HepG2 (cell line): ENCODE measurements at regions not wholly inside any gene's neighbourhood (a gene's known extent, or its start where the extent isn't known, plus 50 kb on each side); places are given as distances from the start of the nearest gene placed in this dataset.

ENCODE experiments used
- ATAC-seq: fragments of 200-7000 bp; cut with Tn5 transposase; 3 replicates; pipeline ENCODE4 v1.9.1; 2020; ENCODE audit warnings: mild to moderate bottlenecking, moderate library complexity
- BruUV-seq: library from RNA; stranded (reverse); fragments of 400-500 nt; replicated peaks from 2 replicates; lab custom pipeline; 2021; lab: Mats Ljungman, UMichigan
- CTCF ChIA-PET: fragments of 300-600 bp; formaldehyde crosslinking; extraction: SDS; loops from one replicate; lab custom pipeline; 2021; ENCODE audit warnings: low total read pairs, inconsistent platforms, low intra/inter-chr PET ratio; lab: Yijun Ruan, JAX
- POLR2A ChIA-PET: fragments of 350-600 bp; sonication (Branson Sonifier 250); formaldehyde crosslinking; loops from one replicate; lab custom pipeline; 2020; ENCODE audit warnings: antibody characterized with exemption, inconsistent platforms; lab: Yijun Ruan, JAX
- DNase-seq: peaks from one replicate; pipeline ENCODE4 v3.0.0-alpha.2; 2015; ENCODE audit warnings: low spot score
- FAIRE-seq: peaks from 3 replicates; lab custom pipeline; 2011; peaks lifted over from hg19 to GRCh38; lab: Jason Lieb, UNC
- H2AFZ ChIP-seq: one replicate; pipeline ENCODE4 v1.6.1; 2011; ENCODE audit warnings: low read length, inconsistent platforms
- H3K27ac ChIP-seq: fragments of 300-600 bp; 3 replicates; pipeline ENCODE4 v1.8.0; 2011; ENCODE audit warnings: mixed run types, mild to moderate bottlenecking, mixed read lengths, low read length, inconsistent platforms; ENCODE audit not compliant: insufficient read depth; ENCODE audit errors: extremely low read length
- H3K27me3 ChIP-seq, 2 experiments: fragments of 200-600 bp in 1 of 2; 2 replicates in 1 of 2; 3 replicates in 1 of 2; pipeline versions ENCODE4 v1.6.0 to v1.8.0; 2011; ENCODE audit warnings: low read length in 2 of 2, mild to moderate bottlenecking in 2 of 2, moderate library complexity in 2 of 2, inconsistent platforms in 1 of 2; ENCODE audit not compliant: insufficient read depth in 2 of 2, control insufficient read depth in 1 of 2
- H3K36me3 ChIP-seq, 2 experiments: fragments of 200-600 bp in 1 of 2; replicated peaks in 1 of 2; 2 replicates in 1 of 2; 3 replicates in 1 of 2; pipeline versions ENCODE4 v1.5.1 to v1.8.0; 2011; ENCODE audit warnings: low read length in 2 of 2, inconsistent platforms in 1 of 2; ENCODE audit not compliant: insufficient read depth in 2 of 2, control insufficient read depth in 1 of 2
- H3K4me1 ChIP-seq: 2 replicates; pipeline ENCODE4 v1.5.1; 2012; ENCODE audit warnings: low read length, inconsistent platforms; ENCODE audit not compliant: insufficient read depth
- H3K4me2 ChIP-seq: 2 replicates; pipeline ENCODE4 v1.6.0; 2011; ENCODE audit warnings: low read depth, low read length, inconsistent platforms
- H3K4me3 ChIP-seq, 3 experiments: fragments of 200-600 bp in 1 of 3; sonication (generic), shearing (Covaris generic) in 1 of 3; replicated peaks in 1 of 3; 2 replicates each; pipeline ENCODE4 v1.5.1; 2011 to 2016; ENCODE audit warnings: low read length in 3 of 3, inconsistent platforms in 2 of 3, low read depth in 2 of 3, mild to moderate bottlenecking in 2 of 3, control low read depth in 1 of 3, mixed read lengths in 1 of 3; ENCODE audit not compliant: insufficient read depth in 1 of 3
- H3K79me2 ChIP-seq: one replicate; pipeline ENCODE4 v1.6.1; 2011; ENCODE audit warnings: low read length, inconsistent platforms; ENCODE audit not compliant: insufficient read depth
- H3K9ac ChIP-seq: 2 replicates; pipeline ENCODE4 v1.6.0; 2011; ENCODE audit warnings: mild to moderate bottlenecking, low read depth, low read length, inconsistent platforms; ENCODE audit not compliant: insufficient read depth
- H3K9me3 ChIP-seq: 2 replicates; pipeline ENCODE4 v1.5.1; 2012; ENCODE audit warnings: mild to moderate bottlenecking, low read length
- H4K20me1 ChIP-seq: 2 replicates; pipeline ENCODE4 v1.6.0; 2011; ENCODE audit warnings: inconsistent platforms, mild to moderate bottlenecking, low read length, moderate library complexity; ENCODE audit not compliant: insufficient read depth
- ETV5 ChIP-seq: IDR thresholded peaks from 2 replicates; pipeline ENCODE4 v1.6.1; 2018; ENCODE audit warnings: missing biosample characterization, missing genetic modification reagents, inconsistent platforms, borderline replicate concordance
- HOXA5 ChIP-seq: sonication (generic); formaldehyde crosslinking; IDR thresholded peaks from 2 replicates; pipeline ENCODE4 v1.4.0; 2020; ENCODE audit warnings: missing genetic modification reagents
- JUND ChIP-seq: sonication (generic); formaldehyde crosslinking; IDR thresholded peaks from 2 replicates; pipeline ENCODE4 v1.8.0; 2022; ENCODE audit warnings: mild to moderate bottlenecking, missing genetic modification reagents
- MZF1 ChIP-seq: sonication (generic); formaldehyde crosslinking; IDR thresholded peaks from 2 replicates; pipeline ENCODE4 v1.8.1; 2023; ENCODE audit warnings: mild to moderate bottlenecking, missing genetic modification reagents, borderline replicate concordance
- NFYC ChIP-seq: IDR thresholded peaks from 2 replicates; pipeline ENCODE4 v1.6.1; 2016; ENCODE audit warnings: missing genetic modification reagents, missing compliant biosample characterization
- ZEB1 ChIP-seq: IDR thresholded peaks from 2 replicates; pipeline ENCODE4 v1.6.1; 2012; ENCODE audit warnings: mild to moderate bottlenecking, low read depth, inconsistent platforms; ENCODE audit not compliant: insufficient replicate concordance
- ZFP91 ChIP-seq: sonication (generic); formaldehyde crosslinking; IDR thresholded peaks from 2 replicates; pipeline ENCODE4 v1.9.0; 2022; ENCODE audit warnings: missing genetic modification reagents, mild to moderate bottlenecking, borderline replicate concordance
- ZNF263 ChIP-seq: sonication (generic); formaldehyde crosslinking; IDR thresholded peaks from 2 replicates; pipeline ENCODE4 v1.4.0; 2020; ENCODE audit warnings: missing genetic modification reagents
- WGBS: methylation state at CpG from one replicate; pipeline ENCODE4 v1.1.6; 2017; ENCODE audit warnings: low lambda C conversion rate; 5-methylcytosine and 5-hydroxymethylcytosine counted together
- in situ Hi-C: cut with HindIII; loops from 2 replicates; pipeline ENCODE4 v1.10.0; 2017; ENCODE audit warnings: low pct_unique_long_range_greater_than_20kb; ENCODE audit not compliant: extremely low pct_ligation_motif_present
- intact Hi-C: fragments of 100-400 bp; cut with micrococcal nuclease; formaldehyde crosslinking; loops from one replicate; pipeline ENCODE4 v1.10.0; 2022; ENCODE audit not compliant: unreplicated experiment
- TF ChIP-seq, protein P1 (sequence below), 2 experiments: sonication (generic) in 1 of 2; formaldehyde crosslinking in 1 of 2; IDR thresholded peaks; 2 replicates each; pipeline versions ENCODE4 v1.6.1 to v1.9.0; 2014 to 2022; ENCODE audit warnings: antibody characterized with exemption in 1 of 2, borderline replicate concordance in 1 of 2, inconsistent platforms in 1 of 2, low read depth in 1 of 2, missing genetic modification reagents in 1 of 2

DNA sequence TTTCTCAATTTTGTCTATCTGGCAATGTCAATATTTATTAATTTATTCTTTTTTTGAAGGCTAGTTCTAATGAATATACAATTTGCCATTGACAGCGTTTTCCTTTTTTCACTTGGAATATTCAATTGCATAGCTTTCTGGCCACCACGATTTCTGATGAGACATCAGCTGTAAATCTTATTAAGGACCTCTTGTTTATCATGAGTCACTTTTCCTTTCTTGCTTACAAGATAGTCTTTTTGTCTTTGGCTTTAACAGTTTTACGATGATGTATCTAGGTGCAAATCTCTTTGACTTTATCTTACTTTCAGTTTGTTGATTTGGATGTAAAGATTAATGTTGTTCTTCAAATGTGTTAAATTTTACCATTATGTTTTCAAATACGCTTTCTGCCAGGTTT is 991.6 kb upstream of the SLC10A2 start:
- BruUV-seq: no TSS peak
- no peaks in the 10 kb centered on the region for H3K36me3 ChIP-seq
- H3K27ac ChIP-seq: no peak overlapping the region
- DNase-seq (no peak), FAIRE-seq (no peak), ATAC-seq (no peak)
- no peak overlapping the region for H3K4me3 ChIP-seq
- peaks cover 51% of the 10 kb centered on the region for H3K9me3 ChIP-seq
- in situ Hi-C loops (no loop called here), intact Hi-C loops (no loop called here)
- H4K20me1 ChIP-seq: no peaks in the 10 kb centered on the region
- peak overlapping the region; percentile 5 for H2AFZ ChIP-seq
- no peaks in the 10 kb centered on the region for H3K79me2 ChIP-seq
- no peak overlapping the region for H3K9ac ChIP-seq
- H3K4me2 ChIP-seq: no peak overlapping the region
- TF ChIP-seq JUND (CRISPR knock-in tag) (no peak), MZF1 (CRISPR knock-in tag) (no peak), ZFP91 (CRISPR knock-in tag) (no peak), HOXA5 (CRISPR knock-in tag) (no peak), ETV5 (CRISPR knock-in tag) (no peak), ZNF263 (CRISPR knock-in tag) (no peak), ZEB1 (no peak), NFYC (no peak)
- TF ChIP-seq, protein P1, sequence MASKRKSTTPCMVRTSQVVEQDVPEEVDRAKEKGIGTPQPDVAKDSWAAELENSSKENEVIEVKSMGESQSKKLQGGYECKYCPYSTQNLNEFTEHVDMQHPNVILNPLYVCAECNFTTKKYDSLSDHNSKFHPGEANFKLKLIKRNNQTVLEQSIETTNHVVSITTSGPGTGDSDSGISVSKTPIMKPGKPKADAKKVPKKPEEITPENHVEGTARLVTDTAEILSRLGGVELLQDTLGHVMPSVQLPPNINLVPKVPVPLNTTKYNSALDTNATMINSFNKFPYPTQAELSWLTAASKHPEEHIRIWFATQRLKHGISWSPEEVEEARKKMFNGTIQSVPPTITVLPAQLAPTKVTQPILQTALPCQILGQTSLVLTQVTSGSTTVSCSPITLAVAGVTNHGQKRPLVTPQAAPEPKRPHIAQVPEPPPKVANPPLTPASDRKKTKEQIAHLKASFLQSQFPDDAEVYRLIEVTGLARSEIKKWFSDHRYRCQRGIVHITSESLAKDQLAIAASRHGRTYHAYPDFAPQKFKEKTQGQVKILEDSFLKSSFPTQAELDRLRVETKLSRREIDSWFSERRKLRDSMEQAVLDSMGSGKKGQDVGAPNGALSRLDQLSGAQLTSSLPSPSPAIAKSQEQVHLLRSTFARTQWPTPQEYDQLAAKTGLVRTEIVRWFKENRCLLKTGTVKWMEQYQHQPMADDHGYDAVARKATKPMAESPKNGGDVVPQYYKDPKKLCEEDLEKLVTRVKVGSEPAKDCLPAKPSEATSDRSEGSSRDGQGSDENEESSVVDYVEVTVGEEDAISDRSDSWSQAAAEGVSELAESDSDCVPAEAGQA (IDR thresholded peaks at IDR 0.05; ENCODE audit: low read depth): no peak
- TF ChIP-seq, protein P1 (CRISPR knock-in tag; IDR thresholded peaks at IDR 0.05; ENCODE audit: borderline replicate concordance): no peak
- ChIA-PET CTCF (no interaction called here), POLR2A (no interaction called here)
- no peaks in the 10 kb centered on the region for H3K4me1 ChIP-seq
- no peaks in the 10 kb centered on the region for H3K27me3 ChIP-seq
- 2% methylated on average over 4 of the region's 4 CpGs for whole genome bisulfite sequencing
